ENCODE measurements at regions not wholly inside any gene's neighbourhood (a gene's known extent, or its start where the extent isn't known, plus 50 kb on each side); places are given as distances from the start of the nearest gene placed in this dataset.

DNA sequence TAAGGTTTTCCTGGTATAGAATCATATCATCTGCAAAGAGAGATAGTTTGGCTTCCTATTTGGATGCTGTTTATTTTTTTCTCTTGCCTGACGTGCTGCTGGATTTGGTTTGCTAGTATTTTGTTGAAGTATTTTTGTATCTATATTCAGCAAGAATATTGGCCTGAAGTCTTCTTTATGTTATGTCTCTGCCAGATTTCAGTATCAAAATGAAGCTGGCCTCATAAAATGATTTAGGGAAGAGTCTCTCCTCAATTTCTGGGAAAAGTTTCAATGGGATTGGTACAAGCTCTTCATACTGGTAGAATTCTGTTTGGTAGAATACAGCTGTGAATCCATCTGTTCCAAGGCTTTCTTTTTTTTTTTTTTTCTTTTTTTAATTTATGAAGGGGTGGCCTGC is 799.0 kb upstream of the TYRP1 start:
- TF ChIP-seq, protein P1, sequence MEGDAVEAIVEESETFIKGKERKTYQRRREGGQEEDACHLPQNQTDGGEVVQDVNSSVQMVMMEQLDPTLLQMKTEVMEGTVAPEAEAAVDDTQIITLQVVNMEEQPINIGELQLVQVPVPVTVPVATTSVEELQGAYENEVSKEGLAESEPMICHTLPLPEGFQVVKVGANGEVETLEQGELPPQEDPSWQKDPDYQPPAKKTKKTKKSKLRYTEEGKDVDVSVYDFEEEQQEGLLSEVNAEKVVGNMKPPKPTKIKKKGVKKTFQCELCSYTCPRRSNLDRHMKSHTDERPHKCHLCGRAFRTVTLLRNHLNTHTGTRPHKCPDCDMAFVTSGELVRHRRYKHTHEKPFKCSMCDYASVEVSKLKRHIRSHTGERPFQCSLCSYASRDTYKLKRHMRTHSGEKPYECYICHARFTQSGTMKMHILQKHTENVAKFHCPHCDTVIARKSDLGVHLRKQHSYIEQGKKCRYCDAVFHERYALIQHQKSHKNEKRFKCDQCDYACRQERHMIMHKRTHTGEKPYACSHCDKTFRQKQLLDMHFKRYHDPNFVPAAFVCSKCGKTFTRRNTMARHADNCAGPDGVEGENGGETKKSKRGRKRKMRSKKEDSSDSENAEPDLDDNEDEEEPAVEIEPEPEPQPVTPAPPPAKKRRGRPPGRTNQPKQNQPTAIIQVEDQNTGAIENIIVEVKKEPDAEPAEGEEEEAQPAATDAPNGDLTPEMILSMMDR (IDR thresholded peaks at IDR 0.05) = no peak
- TF ChIP-seq POLR2A (IDR thresholded peaks at IDR 0.05) = no peak
- no peaks in the 10 kb centered on the region for H3K27me3 ChIP-seq
- no peak overlapping the region for H3K4me3 ChIP-seq
- no peak for DNase-seq
- H3K4me1 ChIP-seq (replicated peaks in 1 of 2) = no peaks in the 10 kb centered on the region
- intact Hi-C loops (cut with DNase I) = no loop called here
- no peak overlapping the region for H3K27ac ChIP-seq
- WGBS, 4 donors = 66 to 88% (median 80%) methylated on average over 1 of the region's 1 CpG
- no peaks in the 10 kb centered on the region for H3K9me3 ChIP-seq (replicated peaks in 1 of 3)
- no peaks in the 10 kb centered on the region for H3K36me3 ChIP-seq (replicated peaks in 1 of 2)

GRCh38 chr9:11902610-11903009 is 790.6 kb upstream of the TYRP1 start:
- Histone ChIP-seq H3K27me3 (no peaks in the 10 kb centered on the region), H3K9me3 (replicated peaks in 1 of 3) (no peaks in the 10 kb centered on the region), H3K4me1 (replicated peaks in 1 of 2) (no peaks in the 10 kb centered on the region), H3K36me3 (replicated peaks in 1 of 2) (no peaks in the 10 kb centered on the region), H3K4me3 (no peak overlapping the region), H3K27ac (no peak overlapping the region)
- intact Hi-C loops (cut with DNase I) = no loop called here
- 48 to 59% (median 51%) methylated on average over 1 of the region's 1 CpG for WGBS, 4 donors
- DNase-seq = no peak
- TF ChIP-seq, protein P1 (IDR thresholded peaks at IDR 0.05) = no peak
- TF ChIP-seq POLR2A (IDR thresholded peaks at IDR 0.05) = no peak

DNA sequence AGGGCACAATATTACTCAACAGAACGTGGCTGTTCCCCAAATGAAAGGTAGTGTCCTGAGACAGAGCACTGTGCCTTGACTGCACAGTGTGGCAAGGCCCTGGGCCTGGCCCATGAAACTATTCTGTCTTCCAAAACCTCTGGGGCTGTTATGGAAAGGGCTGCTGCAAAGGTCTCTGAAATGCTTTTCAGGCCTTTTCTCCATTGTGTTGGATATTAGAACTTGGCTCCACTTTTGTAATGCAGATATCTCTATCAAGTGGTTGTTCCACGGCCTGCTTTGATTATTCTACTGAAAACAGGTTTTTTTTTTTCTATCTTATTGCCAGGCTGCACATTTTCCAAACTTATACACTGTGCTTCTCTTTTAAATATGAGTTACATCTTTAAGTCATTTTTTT is 777.5 kb upstream of the TYRP1 start:
- TF ChIP-seq, protein P1 (IDR thresholded peaks at IDR 0.05) = no peak
- TF ChIP-seq POLR2A (IDR thresholded peaks at IDR 0.05) = no peak
- H3K36me3 ChIP-seq (replicated peaks in 1 of 2) = no peaks in the 10 kb centered on the region
- 58 to 65% (median 62%) methylated on average over 2 of the region's 2 CpGs for whole genome bisulfite sequencing, 4 donors
- intact Hi-C loops (cut with DNase I) = no loop called here
- no peaks in the 10 kb centered on the region for H3K27me3 ChIP-seq
- H3K4me1 ChIP-seq (replicated peaks in 1 of 2) = no peaks in the 10 kb centered on the region
- no peaks in the 10 kb centered on the region for H3K9me3 ChIP-seq (replicated peaks in 1 of 3)
- no peak overlapping the region for H3K27ac ChIP-seq
- no peak overlapping the region for H3K4me3 ChIP-seq
- DNase-seq = no peak

DNA sequence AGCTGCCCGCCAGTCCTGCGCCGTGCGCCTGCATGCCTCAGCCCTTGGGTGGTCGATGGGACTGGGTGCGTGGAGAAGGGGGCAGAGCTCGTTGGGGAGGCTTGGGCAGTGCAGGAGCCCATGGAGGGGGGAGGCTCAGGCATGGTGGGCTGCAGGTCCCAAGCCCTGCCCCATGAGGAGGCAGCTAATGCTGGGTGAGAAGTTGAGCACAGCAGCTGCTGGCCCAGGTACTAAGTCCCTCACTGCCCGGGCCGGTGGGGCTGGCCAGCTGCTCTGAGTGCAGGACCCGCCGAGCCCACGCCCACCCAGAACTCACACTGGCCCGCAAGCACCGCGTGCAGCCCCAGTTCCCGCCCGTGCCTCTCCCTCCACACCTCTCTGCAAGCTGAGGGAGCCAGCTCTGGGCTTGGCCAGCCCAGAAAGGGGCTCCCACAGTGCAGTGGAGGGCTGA is 764.3 kb upstream of the TYRP1 start:
- DNase-seq = no peak
- no peaks in the 10 kb centered on the region for H3K9me3 ChIP-seq (replicated peaks in 1 of 3)
- H3K4me3 ChIP-seq = no peak overlapping the region
- no peak overlapping the region for H3K27ac ChIP-seq
- no peaks in the 10 kb centered on the region for H3K27me3 ChIP-seq
- intact Hi-C loops (cut with DNase I) = no loop called here
- no peaks in the 10 kb centered on the region for H3K4me1 ChIP-seq (replicated peaks in 1 of 2)
- H3K36me3 ChIP-seq (replicated peaks in 1 of 2) = no peaks in the 10 kb centered on the region
- TF ChIP-seq POLR2A (IDR thresholded peaks at IDR 0.05) = no peak
- TF ChIP-seq, protein P1 (IDR thresholded peaks at IDR 0.05) = no peak
- WGBS, 4 donors = 86 to 98% (median 92%) methylated on average over 7 to 17 of the region's 17 CpGs
